HG03066 (cell line): ENCODE measurements at regions not wholly inside any gene's neighbourhood (a gene's known extent, or its start where the extent isn't known, plus 50 kb on each side); places are given as distances from the start of the nearest gene placed in this dataset.
"Not testable (repeated sequence)": the region's sequence is repeated elsewhere in the genome, so short reads cannot be mapped to it uniquely, and the experiment has no call there.

Source experiments
- ATAC-seq: cut with Tn5 transposase; IDR thresholded peaks from one replicate; pipeline ENCODE4 v1.9.1; 2021; ENCODE audit warnings: low read depth; ENCODE audit not compliant: unreplicated experiment

GRCh38 chr5:44935871-44936270 is 127.1 kb downstream of the MRPS30 start:
- ATAC-seq: no peak

- ATAC-seq: no peak
Measured at GRCh38 chr5:44942524-44943001, 133.8 kb downstream of the MRPS30 start.

GRCh38 chr5:44943647-44944046 is 134.9 kb downstream of the MRPS30 start:
- no peak for ATAC-seq

GRCh38 chr5:44945743-44946142 is 137.0 kb downstream of the MRPS30 start:
- no peak for ATAC-seq

- ATAC-seq: no peak
Measured at GRCh38 chr5:44949687-44950086, 140.9 kb downstream of the MRPS30 start.

- no peak for ATAC-seq
Measured at GRCh38 chr5:44951371-44951770, 142.6 kb downstream of the MRPS30 start.

GRCh38 chr5:44952376-44952775 is 143.6 kb downstream of the MRPS30 start:
- ATAC-seq: peak; percentile 47

GRCh38 chr5:44953078-44953477 is 144.3 kb downstream of the MRPS30 start:
- ATAC-seq: no peak

GRCh38 chr5:44958943-44959454 is 150.3 kb downstream of the MRPS30 start:
- ATAC-seq: not testable (repeated sequence)

GRCh38 chr5:44969825-44970224 is 161.1 kb downstream of the MRPS30 start:
- ATAC-seq: no peak

GRCh38 chr5:44970963-44971362 is 162.2 kb downstream of the MRPS30 start:
- ATAC-seq: not testable (repeated sequence)

- ATAC-seq: no peak
Measured at GRCh38 chr5:44974813-44975212, 166.1 kb downstream of the MRPS30 start.

GRCh38 chr5:44981708-44982107 is 173.0 kb downstream of the MRPS30 start:
- ATAC-seq: no peak

GRCh38 chr5:44983006-44983405 is 174.3 kb downstream of the MRPS30 start:
- ATAC-seq: no peak

- ATAC-seq: no peak
Measured at GRCh38 chr5:44987026-44987425, 178.3 kb downstream of the MRPS30 start.

GRCh38 chr5:44991693-44992092 is 182.9 kb downstream of the MRPS30 start:
- no peak for ATAC-seq

GRCh38 chr5:44993286-44993685 is 184.5 kb downstream of the MRPS30 start:
- no peak for ATAC-seq

- ATAC-seq: no peak
Measured at GRCh38 chr5:44997506-44997905, 188.8 kb downstream of the MRPS30 start.

- ATAC-seq: not testable (repeated sequence)
Measured at GRCh38 chr5:45007102-45007501, 198.4 kb downstream of the MRPS30 start.

- ATAC-seq: no peak
Measured at GRCh38 chr5:45017568-45017967, 208.8 kb downstream of the MRPS30 start.

GRCh38 chr5:45029553-45029952 is 220.8 kb downstream of the MRPS30 start:
- ATAC-seq: no peak

- ATAC-seq: no peak
Measured at GRCh38 chr5:45035991-45036390, 227.2 kb downstream of the MRPS30 start.

- no peak for ATAC-seq
Measured at GRCh38 chr5:45037927-45038326, 229.2 kb downstream of the MRPS30 start.
